Ovary (tissue), 7 donors: ENCODE measurements at regions not wholly inside any gene's neighbourhood (a gene's known extent, or its start where the extent isn't known, plus 50 kb on each side); places are given as distances from the start of the nearest gene placed in this dataset.

Experiments
- DNase-seq, 5 donors: peaks; one replicate each; pipeline ENCODE4 v3.0.0-alpha.2; 2019 to 2020
- H3K27ac ChIP-seq, 2 donors: fragments of 200-600 bp; one replicate each; pipeline versions ENCODE4 v1.5.1 to v1.8.0; 2019 to 2022
- H3K27me3 ChIP-seq: fragments of 200-600 bp; one replicate; pipeline ENCODE4 v1.8.0; 2022
- H3K36me3 ChIP-seq: fragments of 200-600 bp; sonication (generic); one replicate; pipeline ENCODE4 v1.5.1; 2019
- H3K4me1 ChIP-seq: one replicate; pipeline ENCODE4 v1.8.1; 2013; ENCODE audit warnings: mild to moderate bottlenecking, moderate library complexity; ENCODE audit not compliant: insufficient read depth
- H3K4me3 ChIP-seq: fragments of 200-600 bp; sonication (generic); one replicate; pipeline ENCODE4 v1.5.1; 2017
- H3K9me3 ChIP-seq, 2 donors: fragments of 200-600 bp in 1 of 2; sonication (generic) in 1 of 2; one replicate each; pipeline versions ENCODE4 v1.5.1 to v1.8.1; 2013 to 2019; ENCODE audit warnings: mild to moderate bottlenecking in 1 of 2, moderate library complexity in 1 of 2
- EP300 ChIP-seq: sonication (generic); formaldehyde crosslinking; IDR thresholded peaks from one replicate; pipeline ENCODE4 v1.6.1; 2017; ENCODE audit warnings: antibody characterized with exemption
- POLR2A ChIP-seq: fragments of 450-650 bp; IDR thresholded peaks from one replicate; pipeline ENCODE4 v1.6.1; 2017; ENCODE audit warnings: antibody characterized with exemption, mild to moderate bottlenecking, moderate library complexity
- WGBS, 3 donors: extraction: QIAGEN DNeasy Blood & Tissue Kit in 1 of 3; methylation state at CpG; one replicate each; pipeline versions ENCODE4 v1.1.5 to v1.1.7; 2013 to 2017; 5-methylcytosine and 5-hydroxymethylcytosine counted together
- intact Hi-C, 4 donors: fragments of 100-400 bp; cut with DNase I; formaldehyde crosslinking; loops; one replicate each; pipeline versions ENCODE4 v1.11.0 to v1.15.1; 2022 to 2023
- TF ChIP-seq, protein P1 (sequence below), 3 donors: fragments of 450-650 bp in 2 of 3; fragments of 200-600 bp in 1 of 3; IDR thresholded peaks; one replicate each; pipeline versions ENCODE4 v1.5.1 to v1.8.0; 2016 to 2022; ENCODE audit warnings: antibody characterized with exemption in 3 of 3, mild to moderate bottlenecking in 1 of 3
- donor health status: DM: no; HTN: no; CAD: no; lungs with moderate emphysema.
- donor health status: DM: no; HTN: no; CAD: no.
- donor health status: Bipolar disorder and iron deficiency.
- donor health status: DM: no; HTN: no; CAD: no.
- donor health status: DM: yes; HTN: yes; CAD: no.

GRCh38 chr5:124301850-124302249, 444.6 kb downstream of the ZNF608 start:
- Histone ChIP-seq H3K4me1 (peaks cover 1% of the 10 kb centered on the region), H3K4me3 (no peak overlapping the region), H3K27me3 (no peaks in the 10 kb centered on the region), H3K9me3 (no peaks in the 10 kb centered on the region), H3K27ac (no peak overlapping the region), H3K36me3 (no peaks in the 10 kb centered on the region)
- DNase-seq, result no peak
- intact Hi-C loops, result no loop called here
- WGBS, 3 donors, result 16 to 27% (median 17%) methylated on average over 2 of the region's 2 CpGs
- TF ChIP-seq, protein P1, sequence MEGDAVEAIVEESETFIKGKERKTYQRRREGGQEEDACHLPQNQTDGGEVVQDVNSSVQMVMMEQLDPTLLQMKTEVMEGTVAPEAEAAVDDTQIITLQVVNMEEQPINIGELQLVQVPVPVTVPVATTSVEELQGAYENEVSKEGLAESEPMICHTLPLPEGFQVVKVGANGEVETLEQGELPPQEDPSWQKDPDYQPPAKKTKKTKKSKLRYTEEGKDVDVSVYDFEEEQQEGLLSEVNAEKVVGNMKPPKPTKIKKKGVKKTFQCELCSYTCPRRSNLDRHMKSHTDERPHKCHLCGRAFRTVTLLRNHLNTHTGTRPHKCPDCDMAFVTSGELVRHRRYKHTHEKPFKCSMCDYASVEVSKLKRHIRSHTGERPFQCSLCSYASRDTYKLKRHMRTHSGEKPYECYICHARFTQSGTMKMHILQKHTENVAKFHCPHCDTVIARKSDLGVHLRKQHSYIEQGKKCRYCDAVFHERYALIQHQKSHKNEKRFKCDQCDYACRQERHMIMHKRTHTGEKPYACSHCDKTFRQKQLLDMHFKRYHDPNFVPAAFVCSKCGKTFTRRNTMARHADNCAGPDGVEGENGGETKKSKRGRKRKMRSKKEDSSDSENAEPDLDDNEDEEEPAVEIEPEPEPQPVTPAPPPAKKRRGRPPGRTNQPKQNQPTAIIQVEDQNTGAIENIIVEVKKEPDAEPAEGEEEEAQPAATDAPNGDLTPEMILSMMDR (IDR thresholded peaks at IDR 0.05), result no peak
- TF ChIP-seq POLR2A, result no peak
- no peak for TF ChIP-seq EP300

GRCh38 chr5:124300815-124301621, 445.4 kb downstream of the ZNF608 start:
- H3K9me3 ChIP-seq, result no peaks in the 10 kb centered on the region
- intact Hi-C loops, result no loop called here
- H3K36me3 ChIP-seq, result no peaks in the 10 kb centered on the region
- no peaks in the 10 kb centered on the region for H3K27me3 ChIP-seq
- no peak overlapping the region for H3K27ac ChIP-seq
- peaks cover 1% of the 10 kb centered on the region for H3K4me1 ChIP-seq
- WGBS, 3 donors, result 81 to 84% (median 84%) methylated on average over 13 of the region's 13 CpGs
- DNase-seq, result no peak
- TF ChIP-seq, protein P1 (IDR thresholded peaks at IDR 0.05), result no peak
- TF ChIP-seq EP300 (no peak), POLR2A (no peak)
- H3K4me3 ChIP-seq, result no peak overlapping the region

- Histone ChIP-seq H3K27me3 (no peaks in the 10 kb centered on the region), H3K27ac (no peak overlapping the region), H3K36me3 (no peaks in the 10 kb centered on the region), H3K4me1 (no peaks in the 10 kb centered on the region), H3K9me3 (no peaks in the 10 kb centered on the region), H3K4me3 (no peak overlapping the region)
- 43 to 58% (median 43%) methylated on average over 3 of the region's 3 CpGs for WGBS, 3 donors
- TF ChIP-seq EP300, result no peak
- TF ChIP-seq, protein P1 (IDR thresholded peaks at IDR 0.05), result no peak
- no peak for TF ChIP-seq POLR2A
- intact Hi-C loops, result no loop called here
- DNase-seq, result no peak
Observed at GRCh38 chr5:124297826-124298225, 448.6 kb downstream of the ZNF608 start.

GRCh38 chr5:124292322-124292855, 454.1 kb downstream of the ZNF608 start:
- 92 to 96% (median 95%) methylated on average over 7 of the region's 7 CpGs for WGBS, 3 donors
- no peak for TF ChIP-seq EP300
- no peak for TF ChIP-seq POLR2A
- TF ChIP-seq, protein P1 (IDR thresholded peaks at IDR 0.05), result no peak

More at GRCh38 chr5:124292322-124292855, 454.1 kb downstream of the ZNF608 start:
- no peak overlapping the region for H3K4me3 ChIP-seq
- no peaks in the 10 kb centered on the region for H3K4me1 ChIP-seq
- DNase-seq, result no peak
- no peaks in the 10 kb centered on the region for H3K27me3 ChIP-seq
- intact Hi-C loops, result no loop called here
- H3K27ac ChIP-seq, result no peak overlapping the region
- no peaks in the 10 kb centered on the region for H3K36me3 ChIP-seq
- H3K9me3 ChIP-seq, result no peaks in the 10 kb centered on the region
